GM18505 (cell line): ENCODE measurements at regions not wholly inside any gene's neighbourhood (a gene's known extent, or its start where the extent isn't known, plus 50 kb on each side); places are given as distances from the start of the nearest gene placed in this dataset.

ENCODE experiments used
- ATAC-seq: cut with Tn5 transposase; IDR thresholded peaks from one replicate; pipeline ENCODE4 v1.9.1; 2021; ENCODE audit not compliant: unreplicated experiment
- POLR2A ChIP-seq: IDR thresholded peaks from 4 replicates; pipeline ENCODE4 v1.6.1; 2011; ENCODE audit warnings: borderline replicate concordance; ENCODE audit not compliant: insufficient read depth, insufficient read length; ENCODE audit errors: extremely low read depth

GRCh38 chr1:195501118-195501517, 1107.1 kb downstream of the KCNT2 start:
- ATAC-seq = no peak
- TF ChIP-seq POLR2A = no peak

- no peak for TF ChIP-seq POLR2A
- peak; percentile 54 for ATAC-seq
These were observed 1112.3 kb downstream of the KCNT2 start for GRCh38 chr1:195495720-195496635.

GRCh38 chr1:195482137-195482536, 1126.1 kb downstream of the KCNT2 start:
- no peak for ATAC-seq
- TF ChIP-seq POLR2A = no peak

GRCh38 chr1:195481293-195481692, 1126.9 kb downstream of the KCNT2 start:
- no peak for ATAC-seq
- no peak for TF ChIP-seq POLR2A

GRCh38 chr1:195475568-195475967, 1132.7 kb downstream of the KCNT2 start:
- no peak for ATAC-seq

GRCh38 chr1:195472291-195472690, 1135.9 kb downstream of the KCNT2 start:
- no peak for TF ChIP-seq POLR2A
- ATAC-seq = no peak

More at GRCh38 chr1:195475568-195475967, 1132.7 kb downstream of the KCNT2 start:
- no peak for TF ChIP-seq POLR2A

- no peak for TF ChIP-seq POLR2A
- no peak for ATAC-seq
These were observed 1141.6 kb downstream of the KCNT2 start for GRCh38 chr1:195466639-195467038.

GRCh38 chr1:195462646-195463045, 1145.6 kb downstream of the KCNT2 start:
- ATAC-seq = no peak
- no peak for TF ChIP-seq POLR2A

GRCh38 chr1:195462152-195462551, 1146.1 kb downstream of the KCNT2 start:
- ATAC-seq = no peak

GRCh38 chr1:195458365-195458764, 1149.9 kb downstream of the KCNT2 start:
- no peak for TF ChIP-seq POLR2A
- no peak for ATAC-seq

More at GRCh38 chr1:195462152-195462551, 1146.1 kb downstream of the KCNT2 start:
- TF ChIP-seq POLR2A = no peak

GRCh38 chr1:195450794-195451193, 1157.4 kb downstream of the KCNT2 start:
- TF ChIP-seq POLR2A = no peak
- ATAC-seq = no peak

GRCh38 chr1:195439661-195440060, 1168.6 kb downstream of the KCNT2 start:
- ATAC-seq = no peak
- TF ChIP-seq POLR2A = no peak

GRCh38 chr1:195434566-195435203, 1173.6 kb downstream of the KCNT2 start:
- no peak for TF ChIP-seq POLR2A
- ATAC-seq = no peak

GRCh38 chr1:195430826-195431225, 1177.4 kb downstream of the KCNT2 start:
- no peak for TF ChIP-seq POLR2A
- ATAC-seq = no peak

GRCh38 chr1:195428927-195429326, 1179.3 kb downstream of the KCNT2 start:
- TF ChIP-seq POLR2A = no peak
- ATAC-seq = no peak

GRCh38 chr1:195415584-195415983, 1192.7 kb downstream of the KCNT2 start:
- no peak for TF ChIP-seq POLR2A
- no peak for ATAC-seq
